ENCODE measurements at regions not wholly inside any gene's neighbourhood (a gene's known extent, or its start where the extent isn't known, plus 50 kb on each side); places are given as distances from the start of the nearest gene placed in this dataset.
A peak's percentile ranks its signal among the peaks of the same experiment; 100 is the strongest.

GRCh38 chr11:82267186-82267585 is 466.5 kb downstream of the FAM181B start:
- no peak for TF ChIP-seq CTCF (IDR thresholded peaks at IDR 0.05; ENCODE audit: insufficient read depth, missing control alignments)
- no peak for FAIRE-seq
- DNase-seq (ENCODE audit: insufficient read length, low spot score) = no peak

- FAIRE-seq = no peak
Measured at GRCh38 chr11:82261367-82261766, 472.3 kb downstream of the FAM181B start.

GRCh38 chr11:82250047-82250446 is 483.6 kb downstream of the FAM181B start:
- TF ChIP-seq CTCF (IDR thresholded peaks at IDR 0.05; ENCODE audit: insufficient read depth, missing control alignments) = no peak
- DNase-seq (ENCODE audit: insufficient read length, low spot score) (no peak), FAIRE-seq (no peak)

More at GRCh38 chr11:82261367-82261766, 472.3 kb downstream of the FAM181B start:
- no peak for DNase-seq (ENCODE audit: insufficient read length, low spot score)
- no peak for TF ChIP-seq CTCF (IDR thresholded peaks at IDR 0.05; ENCODE audit: insufficient read depth, missing control alignments)

GRCh38 chr11:82246926-82247325 is 486.7 kb downstream of the FAM181B start:
- no peak for DNase-seq (ENCODE audit: insufficient read length, low spot score)
- no peak for FAIRE-seq
- no peak for TF ChIP-seq CTCF (IDR thresholded peaks at IDR 0.05; ENCODE audit: insufficient read depth, missing control alignments)

- TF ChIP-seq CTCF (IDR thresholded peaks at IDR 0.05; ENCODE audit: insufficient read depth, missing control alignments) = no peak
- no peak for FAIRE-seq
Measured at GRCh38 chr11:82239498-82239897, 494.2 kb downstream of the FAM181B start.

GRCh38 chr11:82234256-82234655 is 499.4 kb downstream of the FAM181B start:
- TF ChIP-seq CTCF (IDR thresholded peaks at IDR 0.05; ENCODE audit: insufficient read depth, missing control alignments) = no peak
- FAIRE-seq = peak; percentile 32
- no peak for DNase-seq (ENCODE audit: insufficient read length, low spot score)

More at GRCh38 chr11:82239498-82239897, 494.2 kb downstream of the FAM181B start:
- DNase-seq (ENCODE audit: insufficient read length, low spot score) = no peak

GRCh38 chr11:82233201-82233600 is 500.5 kb downstream of the FAM181B start:
- DNase-seq (ENCODE audit: insufficient read length, low spot score) (no peak), FAIRE-seq (no peak)
- TF ChIP-seq CTCF (IDR thresholded peaks at IDR 0.05; ENCODE audit: insufficient read depth, missing control alignments) = no peak
